PC-9 (cell line): ENCODE measurements at regions not wholly inside any gene's neighbourhood (a gene's known extent, or its start where the extent isn't known, plus 50 kb on each side); places are given as distances from the start of the nearest gene placed in this dataset.
"Not testable (repeated sequence)": the region's sequence is repeated elsewhere in the genome, so short reads cannot be mapped to it uniquely, and the experiment has no call there.

Experiments
- BruUV-seq: library from RNA; stranded (reverse); fragments of 400-500 nt; replicated peaks from 2 replicates; lab custom pipeline; 2021; lab: Mats Ljungman, UMichigan
- CTCF ChIA-PET: fragments of 300-600 bp; sonication (Branson Sonifier 250); formaldehyde crosslinking; loops from one replicate; lab custom pipeline; 2022; ENCODE audit warnings: antibody characterized with exemption; lab: Charles Lee
- POLR2A ChIA-PET: fragments of 300-600 bp; sonication (Branson Sonifier 250); formaldehyde crosslinking; loops from one replicate; lab custom pipeline; 2022; ENCODE audit warnings: antibody characterized with exemption; ENCODE audit not compliant: unreplicated experiment; lab: Charles Lee
- DNase-seq, 2 experiments: peaks; one replicate each; pipeline versions ENCODE4 v3.0.0 to v3.0.0-alpha.2; 2015 to 2022; ENCODE audit warnings: mixed read lengths in 1 of 2
- H2AFZ ChIP-seq: fragments of 200-600 bp; sonication (generic); 2 replicates; pipeline ENCODE4 v1.8.1; 2017; ENCODE audit warnings: antibody characterized with exemption
- H3F3A ChIP-seq: fragments of 200-600 bp; sonication (generic); 2 replicates; pipeline ENCODE4 v1.8.1; 2017; ENCODE audit warnings: antibody characterized with exemption, mild to moderate bottlenecking, low read depth; ENCODE audit not compliant: insufficient read depth
- H3K27ac ChIP-seq: fragments of 200-600 bp; sonication (generic); 2 replicates; pipeline ENCODE4 v1.6.1; 2016; ENCODE audit warnings: mixed run types
- H3K27me3 ChIP-seq: fragments of 200-600 bp; sonication (generic); 2 replicates; pipeline ENCODE4 v1.6.1; 2016; ENCODE audit warnings: low read depth, mixed run types; ENCODE audit not compliant: insufficient read depth
- H3K36me3 ChIP-seq: fragments of 200-600 bp; sonication (generic); 2 replicates; pipeline ENCODE4 v1.6.1; 2016; ENCODE audit warnings: low read depth, mixed run types
- H3K4me1 ChIP-seq: fragments of 200-600 bp; sonication (generic); replicated peaks from 2 replicates; pipeline ENCODE4 v1.6.1; 2016; ENCODE audit warnings: mixed run types; ENCODE audit not compliant: insufficient read depth
- H3K4me2 ChIP-seq: fragments of 200-600 bp; sonication (generic); 2 replicates; pipeline ENCODE4 v1.6.1; 2017; ENCODE audit warnings: mixed run types
- H3K4me3 ChIP-seq: fragments of 200-600 bp; sonication (generic); 2 replicates; pipeline ENCODE4 v1.6.1; 2016; ENCODE audit warnings: mixed run types
- H3K79me2 ChIP-seq: fragments of 200-600 bp; sonication (generic); 2 replicates; pipeline ENCODE4 v1.6.1; 2017; ENCODE audit warnings: low read depth, mixed run types
- H3K9me2 ChIP-seq: fragments of 200-600 bp; sonication (generic); 2 replicates; pipeline ENCODE4 v1.8.1; 2017; ENCODE audit warnings: mild to moderate bottlenecking; ENCODE audit not compliant: insufficient read depth
- H3K9me3 ChIP-seq: fragments of 200-600 bp; sonication (generic); 2 replicates; pipeline ENCODE4 v1.8.1; 2016; ENCODE audit warnings: low read depth; ENCODE audit not compliant: insufficient read depth
- H4K20me1 ChIP-seq: fragments of 200-600 bp; sonication (generic); 2 replicates; pipeline ENCODE4 v1.8.1; 2017; ENCODE audit not compliant: insufficient read depth
- CTCF ChIP-seq: fragments of 200-600 bp; sonication (generic); conservative IDR thresholded peaks from 2 replicates; pipeline ENCODE4 v1.6.1; 2017; ENCODE audit warnings: mixed run types, antibody characterized with exemption, mild to moderate bottlenecking, moderate library complexity
- EZH2 ChIP-seq: fragments of 200-600 bp; sonication (generic); IDR thresholded peaks from 2 replicates; pipeline ENCODE4 v1.8.0; 2017; ENCODE audit warnings: antibody characterized with exemption, low read depth
- intact Hi-C: fragments of 100-400 bp; cut with micrococcal nuclease; formaldehyde crosslinking; loops from one replicate; pipeline ENCODE4 v1.10.0; 2022; ENCODE audit not compliant: unreplicated experiment

GRCh38 chr16:64345142-64345541 lies 776.7 kb downstream of the CDH11 start:
- Histone ChIP-seq H3K27me3 (no peaks in the 10 kb centered on the region), H3K36me3 (no peaks in the 10 kb centered on the region), H3K9me2 (no peaks in the 10 kb centered on the region), H3K4me1 (no peaks in the 10 kb centered on the region), H3K4me2 (no peak overlapping the region), H2AFZ (no peak overlapping the region), H3K27ac (no peak overlapping the region), H4K20me1 (no peaks in the 10 kb centered on the region), H3F3A (no peaks in the 10 kb centered on the region), H3K4me3 (no peak overlapping the region), H3K79me2 (no peaks in the 10 kb centered on the region), H3K9me3 (no peaks in the 10 kb centered on the region)
- no peak for DNase-seq
- intact Hi-C loops, result no loop called here
- TF ChIP-seq CTCF (no peak), EZH2 (no peak)
- BruUV-seq, result no TSS peak
- POLR2A ChIA-PET, result no interaction called here
- CTCF ChIA-PET, result no interaction called here

GRCh38 chr16:64343820-64344443 lies 777.9 kb downstream of the CDH11 start:
- not testable (repeated sequence) for H3K27ac ChIP-seq, BruUV-seq

GRCh38 chr16:64343061-64343819 lies 778.6 kb downstream of the CDH11 start:
- no peaks in the 10 kb centered on the region for H3K9me2 ChIP-seq
- H3F3A ChIP-seq, result no peaks in the 10 kb centered on the region
- DNase-seq, result no peak
- no TSS peak for BruUV-seq
- ChIA-PET CTCF (no interaction called here), POLR2A (no interaction called here)
- TF ChIP-seq EZH2 (no peak), CTCF (no peak)
- intact Hi-C loops, result no loop called here
- no peak overlapping the region for H3K27ac ChIP-seq
- no peaks in the 10 kb centered on the region for H3K4me1 ChIP-seq
- no peaks in the 10 kb centered on the region for H3K9me3 ChIP-seq
- H3K4me3 ChIP-seq, result no peak overlapping the region
- no peaks in the 10 kb centered on the region for H3K27me3 ChIP-seq
- H3K4me2 ChIP-seq, result no peak overlapping the region
- H3K36me3 ChIP-seq, result no peaks in the 10 kb centered on the region
- no peaks in the 10 kb centered on the region for H4K20me1 ChIP-seq
- no peak overlapping the region for H2AFZ ChIP-seq
- H3K79me2 ChIP-seq, result no peaks in the 10 kb centered on the region

More at GRCh38 chr16:64343820-64344443, 777.9 kb downstream of the CDH11 start:
- H3K4me2 ChIP-seq, H3K9me3 ChIP-seq, H3K79me2 ChIP-seq, H3K27me3 ChIP-seq, DNase-seq, CTCF ChIA-PET, H3K4me3 ChIP-seq, H4K20me1 ChIP-seq, intact Hi-C loops, H3F3A ChIP-seq, H3K4me1 ChIP-seq, POLR2A ChIA-PET, H2AFZ ChIP-seq, H3K36me3 ChIP-seq, H3K9me2 ChIP-seq: not testable (repeated sequence)

DNA sequence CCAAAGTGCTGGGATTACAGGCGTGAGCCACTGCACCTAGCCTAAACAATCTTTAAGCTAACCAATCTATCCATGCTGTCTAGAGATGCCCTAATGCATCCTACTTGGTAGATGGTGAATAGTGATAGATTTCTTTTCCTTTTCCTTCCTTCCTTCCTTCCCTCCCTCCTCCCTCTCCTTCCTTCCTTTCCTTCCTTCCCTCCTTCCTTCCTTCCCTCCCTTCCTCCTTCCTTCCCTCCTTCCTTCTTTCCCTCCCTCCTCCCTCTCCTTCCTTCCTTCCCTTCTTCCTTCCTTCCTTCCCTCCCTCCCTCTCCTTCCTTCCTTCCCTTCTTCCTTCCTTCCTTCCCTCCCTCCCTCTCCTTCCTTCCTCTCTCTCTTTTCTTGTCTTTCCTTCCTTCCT lies 780.5 kb downstream of the CDH11 start:
- CTCF ChIA-PET, H3K4me1 ChIP-seq, H4K20me1 ChIP-seq, DNase-seq, H3F3A ChIP-seq, H3K27me3 ChIP-seq, H3K4me3 ChIP-seq, H3K36me3 ChIP-seq, POLR2A ChIA-PET, H3K27ac ChIP-seq, H2AFZ ChIP-seq, H3K79me2 ChIP-seq, H3K9me2 ChIP-seq, intact Hi-C loops, BruUV-seq, H3K4me2 ChIP-seq, H3K9me3 ChIP-seq: not testable (repeated sequence)
